ENCODE measurements at regions not wholly inside any gene's neighbourhood (a gene's known extent, or its start where the extent isn't known, plus 50 kb on each side); places are given as distances from the start of the nearest gene placed in this dataset.

GRCh38 chr17:62880120-62880519, 72.0 kb upstream of the MARCHF10 start:
- no peak for DNase-seq

- no peak for DNase-seq
These were observed 68.7 kb upstream of the MARCHF10 start for GRCh38 chr17:62876673-62877405.

- DNase-seq: no peak
These were observed 67.9 kb upstream of the MARCHF10 start for GRCh38 chr17:62876063-62876462.

- no peak for DNase-seq
These were observed 67.2 kb upstream of the MARCHF10 start for GRCh38 chr17:62875296-62875695.

DNA sequence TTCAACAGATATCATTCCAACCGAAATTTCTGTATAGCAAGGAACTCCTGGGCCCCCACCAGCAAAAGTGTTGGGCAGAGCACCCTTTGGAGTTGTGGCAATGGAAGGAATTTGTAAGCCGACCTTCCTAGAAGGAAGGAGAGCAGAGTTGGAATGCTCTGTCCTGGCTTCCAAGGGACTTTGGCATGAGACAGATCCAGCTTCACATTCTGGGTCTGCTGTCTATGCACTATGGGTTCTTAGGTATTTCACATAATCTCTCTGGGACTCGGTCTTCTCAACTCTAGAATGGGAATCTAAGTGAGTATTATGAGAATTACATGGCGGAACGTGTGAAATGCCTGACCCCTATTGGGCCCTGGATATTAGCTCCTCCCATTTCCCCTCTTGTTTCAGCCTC, 63.2 kb upstream of the MARCHF10 start:
- no peak for DNase-seq

DNA sequence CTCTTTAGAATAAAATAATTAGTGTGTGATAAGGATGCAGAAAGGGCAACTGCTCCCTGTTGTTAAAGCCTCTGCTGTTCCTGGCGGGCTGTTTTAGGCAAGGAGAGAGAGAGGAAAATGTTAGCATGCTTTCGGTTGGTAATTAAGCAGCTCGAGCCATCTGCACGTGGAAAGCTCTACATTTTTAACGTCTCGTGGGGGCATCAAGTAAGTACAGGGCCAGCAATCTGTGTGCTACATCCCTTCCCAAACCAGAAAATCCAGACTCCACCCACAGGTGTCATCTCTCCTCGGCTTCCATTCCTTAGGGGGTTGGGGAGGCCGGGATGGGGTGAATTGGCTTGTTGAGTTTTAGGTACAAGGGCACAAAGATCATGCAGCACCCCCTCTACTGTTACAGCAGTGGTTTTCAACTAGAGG, 62.4 kb upstream of the MARCHF10 start:
- DNase-seq: no peak

DNA sequence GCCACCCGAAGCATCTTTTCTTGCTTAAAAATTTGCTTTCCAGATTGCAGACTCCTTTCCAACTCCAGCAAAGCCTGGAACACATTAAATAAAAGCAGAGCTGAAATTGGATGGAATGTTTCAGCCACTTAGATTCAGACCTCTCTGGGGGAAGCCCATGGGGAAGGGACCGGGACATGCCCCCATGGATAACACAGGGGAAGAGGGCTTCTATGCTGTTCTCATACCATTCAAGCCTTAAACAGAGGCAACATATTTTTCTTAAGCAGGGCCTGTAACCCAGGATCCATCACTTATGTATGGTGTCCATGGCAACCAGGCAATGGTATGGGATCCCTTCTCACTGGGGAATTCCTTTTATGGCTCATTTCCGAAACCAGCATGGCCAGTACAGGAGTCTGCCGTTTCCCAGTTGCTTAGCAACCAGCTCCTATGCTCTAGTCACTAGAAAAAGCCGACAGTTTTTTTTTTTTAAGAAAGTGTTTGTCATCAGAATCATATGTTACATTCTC, 62.0 kb upstream of the MARCHF10 start:
- DNase-seq: peak; percentile 57

DNA sequence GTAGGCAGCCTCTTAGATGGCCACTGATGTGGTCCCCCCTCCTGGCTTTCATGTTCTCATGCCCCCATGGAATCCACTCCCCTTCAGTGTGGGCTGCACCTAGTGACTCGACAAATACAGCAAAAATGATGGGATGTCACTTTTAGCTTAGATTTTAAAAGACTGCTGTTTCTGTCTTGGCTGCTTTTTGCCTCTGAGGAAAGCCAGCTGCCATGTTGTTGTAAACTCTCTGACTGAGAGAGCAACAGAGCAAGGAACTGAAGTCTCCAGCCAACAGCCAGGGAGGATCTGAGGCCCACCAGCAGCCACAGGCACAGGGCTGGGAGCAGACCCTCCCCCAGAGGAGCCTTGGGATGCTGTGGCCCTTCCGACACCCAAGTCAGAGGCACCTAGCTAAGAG, 60.6 kb upstream of the MARCHF10 start:
- DNase-seq: no peak

DNA sequence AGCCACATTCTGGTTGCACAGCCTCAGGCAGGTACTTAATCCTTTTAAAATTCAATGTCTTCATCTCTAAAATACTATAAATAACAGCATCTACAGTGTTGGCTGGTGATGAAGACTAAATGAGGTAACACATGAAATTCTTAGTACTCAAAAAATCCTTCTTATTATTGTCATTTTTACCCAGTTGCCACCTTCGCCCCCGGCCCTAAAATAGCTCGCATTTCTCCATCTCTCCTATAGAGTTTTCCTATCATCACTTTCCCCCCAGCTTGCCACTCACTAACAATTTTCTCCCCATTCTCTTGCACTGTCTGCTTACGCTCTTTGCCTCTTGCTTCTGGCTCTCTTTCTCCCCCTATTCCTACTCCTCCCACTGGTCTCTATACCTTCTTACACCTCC, 59.9 kb upstream of the MARCHF10 start:
- no peak for DNase-seq

DNA sequence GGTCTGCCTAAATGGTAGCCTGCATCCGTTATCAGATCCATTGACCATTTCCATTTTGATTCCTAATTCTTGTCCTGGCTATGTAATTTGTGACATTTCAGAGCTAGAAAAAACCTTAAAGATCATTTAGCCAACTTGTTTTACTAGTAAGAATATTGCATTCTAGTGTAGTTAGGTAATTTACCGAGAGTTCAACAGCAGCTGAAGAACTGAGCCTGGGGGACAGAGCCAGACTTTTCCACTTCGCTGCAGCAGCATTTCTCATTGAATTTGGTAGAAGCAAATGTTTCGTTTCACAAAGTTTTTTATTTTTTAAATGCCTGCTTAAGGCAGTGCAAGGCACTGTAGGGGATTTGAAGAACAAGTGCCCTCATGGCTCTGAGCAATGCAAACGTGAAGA, 59.2 kb upstream of the MARCHF10 start:
- DNase-seq: no peak

- peak; percentile 33 for DNase-seq
These were observed 58.4 kb upstream of the MARCHF10 start for GRCh38 chr17:62866471-62866870.

DNA sequence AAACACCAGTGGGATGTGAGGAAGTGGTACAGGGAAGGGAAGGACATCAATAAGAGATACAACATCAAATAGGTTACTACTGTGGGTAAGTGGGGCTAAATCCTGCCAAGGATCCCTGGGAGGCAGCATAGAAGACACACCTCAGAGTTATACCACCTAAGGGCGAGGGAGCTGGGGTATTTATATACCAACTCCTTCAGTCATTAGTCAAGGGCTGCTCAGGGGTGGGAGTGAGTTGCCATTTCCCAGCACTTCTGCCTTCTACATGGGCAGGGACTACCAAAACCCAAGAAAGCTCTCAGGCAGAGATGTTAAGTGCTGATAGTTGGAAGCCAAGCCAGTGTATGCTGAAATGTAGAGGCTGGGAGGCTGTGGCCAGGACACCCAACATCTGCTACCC, 57.5 kb upstream of the MARCHF10 start:
- no peak for DNase-seq

DNA sequence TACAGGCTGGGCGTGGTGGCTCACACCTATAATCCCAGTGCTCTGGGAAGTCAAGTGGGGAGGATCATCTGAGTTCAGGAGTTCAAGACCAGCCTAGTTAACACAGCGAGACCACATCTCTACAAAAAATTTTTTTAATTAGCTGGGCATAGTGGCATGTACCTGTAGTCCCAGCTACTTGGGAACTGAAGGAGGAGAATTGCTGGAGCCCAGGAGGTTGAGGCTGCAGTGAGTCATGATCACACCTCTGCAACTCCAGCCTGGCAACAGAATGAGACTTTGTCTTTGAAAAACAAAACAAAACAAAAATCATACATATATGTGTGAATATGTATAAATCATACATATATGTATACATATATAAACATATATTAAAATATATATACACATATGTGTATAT, 54.1 kb upstream of the MARCHF10 start:
- no peak for DNase-seq

- no peak for DNase-seq
These were observed 53.1 kb upstream of the MARCHF10 start for GRCh38 chr17:62860962-62861873.

DNA sequence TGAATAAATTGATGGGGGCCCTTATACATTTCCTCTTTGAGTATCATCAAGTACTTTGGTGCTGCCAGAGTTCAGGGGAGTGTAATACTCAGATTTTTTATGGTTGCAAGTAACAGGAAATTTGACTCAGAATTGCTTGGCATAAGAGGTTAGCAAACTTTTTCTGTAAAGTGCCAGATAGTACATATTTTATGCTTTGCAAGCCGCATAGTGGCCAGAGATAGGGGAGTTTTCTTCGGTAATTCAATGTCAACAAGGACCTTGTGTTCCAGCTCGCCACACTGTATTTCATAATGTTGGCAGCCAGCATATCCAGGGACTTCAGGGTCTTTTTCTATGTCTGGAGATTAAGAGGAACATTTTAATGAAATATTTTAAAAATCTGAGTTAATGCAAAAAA, 51.0 kb upstream of the MARCHF10 start:
- no peak for DNase-seq
